HCT116 (cell line): ENCODE measurements at regions not wholly inside any gene's neighbourhood (a gene's known extent, or its start where the extent isn't known, plus 50 kb on each side); places are given as distances from the start of the nearest gene placed in this dataset.

Source experiments
- ATAC-seq: fragments of 200-7000 bp; cut with Tn5 transposase; 2 replicates; pipeline ENCODE4 v1.9.1; 2020; ENCODE audit warnings: mild to moderate bottlenecking, moderate library complexity
- BruUV-seq: library from RNA; stranded (reverse); fragments of 400-500 nt; replicated peaks from 2 replicates; lab custom pipeline; 2021; lab: Mats Ljungman, UMichigan
- CTCF ChIA-PET: fragments of 300-600 bp; sonication (Branson Sonifier 250); formaldehyde crosslinking; loops from one replicate; lab custom pipeline; 2021; ENCODE audit warnings: antibody characterized with exemption; lab: Charles Lee
- POLR2A ChIA-PET: fragments of 300-600, 350-600 bp; sonication (Branson Sonifier 250); formaldehyde crosslinking; loops from one replicate; lab custom pipeline; 2021; ENCODE audit warnings: antibody characterized with exemption; lab: Charles Lee
- RAD21 ChIA-PET, 2 experiments: fragments of 300-600 bp; sonication (Branson Sonifier 250); formaldehyde crosslinking; loops; one replicate each; lab custom pipeline; 2023; ENCODE audit warnings: low total read pairs in 2 of 2; ENCODE audit not compliant: uncharacterized antibody in 2 of 2, unreplicated experiment in 2 of 2, low non-redundant PET in 1 of 2; lab: Charles Lee
- DNase-seq: peaks from one replicate; pipeline ENCODE4 v3.0.0-alpha.2; 2010; ENCODE audit warnings: low read depth, low spot score
- H2AFZ ChIP-seq: fragments of 200-600 bp; shearing (Covaris generic), sonication (generic); 2 replicates; pipeline ENCODE4 v1.6.1; 2017; ENCODE audit warnings: low read depth, mixed run types, mixed read lengths, antibody characterized with exemption, low read length; ENCODE audit not compliant: poor library complexity, severe bottlenecking
- H3K27ac ChIP-seq: 2 replicates; pipeline ENCODE4 v1.5.1; 2012; ENCODE audit warnings: low read depth, low read length
- H3K27me3 ChIP-seq: fragments of 200-600 bp; sonication (generic); 2 replicates; pipeline ENCODE4 v1.6.1; 2016; ENCODE audit warnings: mixed run types, low read length, mixed read lengths; ENCODE audit not compliant: insufficient read depth
- H3K36me3 ChIP-seq, 2 experiments: fragments of 200-500 bp in 1 of 2; fragments of 200-600 bp in 1 of 2; sonication (Bioruptor generic) in 1 of 2; sonication (generic) in 1 of 2; 2 replicates each; pipeline versions ENCODE4 v1.5.1 to v1.6.1; 2014 to 2016; ENCODE audit warnings: low read length in 2 of 2, inconsistent platforms in 1 of 2, mixed read lengths in 1 of 2, mixed run types in 1 of 2; ENCODE audit not compliant: insufficient read depth in 2 of 2, control insufficient read depth in 1 of 2
- H3K4me1 ChIP-seq, 2 experiments: fragments of 200-600 bp in 1 of 2; sonication (generic) in 1 of 2; 2 replicates each; pipeline versions ENCODE4 v1.5.1 to v1.6.1; 2012 to 2017; ENCODE audit warnings: low read length in 2 of 2, inconsistent platforms in 1 of 2, mild to moderate bottlenecking in 1 of 2, mixed read lengths in 1 of 2, mixed run types in 1 of 2, moderate library complexity in 1 of 2; ENCODE audit not compliant: insufficient read depth in 2 of 2, control insufficient read depth in 1 of 2
- H3K4me2 ChIP-seq: fragments of 200-600 bp; sonication (generic); 2 replicates; pipeline ENCODE4 v1.6.1; 2017; ENCODE audit warnings: mixed run types, low read length, mixed read lengths
- H3K4me3 ChIP-seq, 2 experiments: fragments of 200-600 bp in 1 of 2; sonication (generic) in 1 of 2; replicated peaks in 1 of 2; 2 replicates each; pipeline ENCODE4 v1.5.1; 2011 to 2016; ENCODE audit warnings: low read length in 2 of 2, control low read depth in 1 of 2, low read depth in 1 of 2, mild to moderate bottlenecking in 1 of 2, mixed read lengths in 1 of 2, mixed run types in 1 of 2
- H3K79me2 ChIP-seq: fragments of 200-600 bp; sonication (generic); 2 replicates; pipeline ENCODE4 v1.6.1; 2017; ENCODE audit warnings: mild to moderate bottlenecking, mixed run types, low read length, moderate library complexity, mixed read lengths; ENCODE audit not compliant: insufficient read depth
- H3K9ac ChIP-seq: fragments of 200-600 bp; sonication (generic); 2 replicates; pipeline ENCODE4 v1.6.1; 2016; ENCODE audit warnings: low read length, mixed read lengths
- H3K9me2 ChIP-seq: fragments of 200-600 bp; sonication (generic), shearing (Covaris generic); 2 replicates; pipeline ENCODE4 v1.6.1; 2017; ENCODE audit warnings: mixed run types, mild to moderate bottlenecking, moderate library complexity; ENCODE audit not compliant: insufficient read depth
- H3K9me3 ChIP-seq, 2 experiments: fragments of 200-500 bp in 1 of 2; fragments of 200-600 bp in 1 of 2; sonication (Bioruptor generic) in 1 of 2; sonication (generic) in 1 of 2; 2 replicates each; pipeline ENCODE4 v1.6.1; 2014 to 2017; ENCODE audit warnings: low read length in 2 of 2, mixed read lengths in 2 of 2, inconsistent platforms in 1 of 2, low read depth in 1 of 2, mild to moderate bottlenecking in 1 of 2, mixed run types in 1 of 2, moderate library complexity in 1 of 2; ENCODE audit not compliant: control insufficient read depth in 1 of 2, insufficient read depth in 1 of 2
- H4K20me1 ChIP-seq: fragments of 200-600 bp; sonication (generic), shearing (Covaris generic); 2 replicates; pipeline ENCODE4 v1.6.1; 2017; ENCODE audit warnings: mixed run types, mild to moderate bottlenecking, moderate library complexity; ENCODE audit not compliant: insufficient read depth
- EZH2 ChIP-seq: fragments of 200-600 bp; sonication (generic); IDR thresholded peaks from 2 replicates; pipeline ENCODE4 v1.6.1; 2017; ENCODE audit warnings: antibody characterized with exemption, mixed run types
- FOSL1 ChIP-seq: IDR thresholded peaks from 2 replicates; pipeline ENCODE4 v1.6.1; 2012; ENCODE audit warnings: low read depth
- JUND ChIP-seq: IDR thresholded peaks from 2 replicates; pipeline ENCODE4 v1.6.1; 2012
- MAX ChIP-seq: IDR thresholded peaks from 2 replicates; pipeline ENCODE4 v1.6.1; 2012
- POLR2AphosphoS5 ChIP-seq: IDR thresholded peaks from 2 replicates; pipeline ENCODE4 v1.6.1; 2011; ENCODE audit warnings: mild to moderate bottlenecking, low read depth, low read length, moderate library complexity
- REST ChIP-seq: IDR thresholded peaks from 2 replicates; pipeline ENCODE4 v1.6.1; 2012; ENCODE audit warnings: low read depth
- SP1 ChIP-seq: IDR thresholded peaks from 2 replicates; pipeline ENCODE4 v1.6.1; 2012; ENCODE audit warnings: low read depth
- YY1 ChIP-seq: IDR thresholded peaks from 2 replicates; pipeline ENCODE4 v1.6.1; 2011; ENCODE audit warnings: low read length, low read depth, moderate library complexity, mild to moderate bottlenecking; ENCODE audit not compliant: insufficient replicate concordance; ENCODE audit errors: extremely low read depth
- ZFX ChIP-seq: fragments of 450-650 bp; IDR thresholded peaks from 2 replicates; pipeline ENCODE4 v1.6.1; 2017
- ZNF274 ChIP-seq: fragments of 200-500 bp; sonication (Bioruptor generic); IDR thresholded peaks from 2 replicates; pipeline ENCODE4 v1.6.1; 2014; ENCODE audit warnings: mild to moderate bottlenecking, low read depth, low read length, inconsistent platforms
- intact Hi-C: fragments of 100-400 bp; cut with micrococcal nuclease; formaldehyde crosslinking; loops from 2 replicates; pipeline ENCODE4 v1.10.0; 2022
- TF ChIP-seq, protein P1 (sequence below): IDR thresholded peaks from 2 replicates; pipeline ENCODE4 v1.6.1; 2011; ENCODE audit warnings: mild to moderate bottlenecking, low read length, moderate library complexity; ENCODE audit not compliant: insufficient replicate concordance; ENCODE audit errors: extremely low read depth

DNA sequence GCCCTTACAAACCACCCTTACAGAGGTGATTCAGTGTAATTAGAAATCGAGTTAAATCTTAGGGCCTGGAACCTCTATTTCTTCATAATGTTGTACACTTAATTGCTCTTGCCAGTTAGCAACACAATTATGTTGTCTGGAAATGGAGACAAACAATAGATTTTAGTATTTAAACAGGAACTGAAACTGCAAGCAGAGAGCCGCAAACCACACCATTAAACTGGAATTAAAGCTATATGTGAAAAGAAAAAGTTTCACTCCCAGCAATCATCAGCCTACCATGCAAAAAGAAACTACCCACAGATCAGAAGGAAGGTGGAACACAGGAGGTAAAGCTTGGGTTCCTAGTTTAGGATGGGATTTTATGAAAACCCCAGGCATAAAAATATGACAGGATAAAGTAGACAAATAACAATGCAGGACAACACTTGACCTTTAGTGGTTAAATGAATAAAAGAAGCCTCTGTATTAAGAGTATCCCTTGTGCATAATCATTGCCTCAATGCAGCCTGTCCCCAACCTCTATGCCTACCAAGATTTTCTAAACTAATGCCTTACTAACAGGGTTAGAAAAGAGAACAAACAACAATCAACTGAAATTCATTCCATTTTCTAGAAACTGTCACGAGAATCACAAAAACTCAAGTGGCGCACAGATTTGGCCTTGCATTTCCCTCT lies 304.3 kb upstream of the ESRRG start (continued):
- TF ChIP-seq YY1: no peak
- TF ChIP-seq MAX: no peak
- no peak for TF ChIP-seq SP1
- no peak for TF ChIP-seq REST
- TF ChIP-seq, all 23 proteins: peak for 0

DNA sequence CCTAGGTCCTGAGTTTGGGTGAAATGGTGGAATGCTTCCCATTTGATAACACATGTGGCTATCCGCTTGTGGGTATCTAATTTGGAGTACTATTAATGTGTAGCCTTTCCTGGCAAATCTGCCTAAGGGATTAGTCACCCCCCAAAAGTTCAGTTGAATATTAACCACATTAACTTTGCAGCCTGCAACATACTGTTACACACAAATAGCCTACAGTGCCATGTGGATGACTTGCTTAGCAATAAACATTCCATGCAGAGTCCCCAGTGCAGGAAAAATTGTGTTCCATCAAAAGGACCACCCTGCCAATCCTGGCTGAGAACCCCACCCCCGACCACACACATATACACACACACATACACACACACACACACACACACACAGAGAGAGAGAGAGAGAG lies 303.3 kb upstream of the ESRRG start:
- Histone ChIP-seq H3K27ac (no peak overlapping the region), H3K4me1 (no peaks in the 10 kb centered on the region), H3K9ac (no peak overlapping the region), H3K79me2 (no peaks in the 10 kb centered on the region), H4K20me1 (no peaks in the 10 kb centered on the region), H2AFZ (no peak overlapping the region), H3K4me3 (no peak overlapping the region), H3K36me3 (no peaks in the 10 kb centered on the region), H3K4me2 (no peak overlapping the region), H3K9me2 (no peaks in the 10 kb centered on the region), H3K9me3 (no peaks in the 10 kb centered on the region; a peak in 1 of 4 replicates), H3K27me3 (no peaks in the 10 kb centered on the region)
- DNase-seq (no peak), ATAC-seq (no peak)
- intact Hi-C loops: no loop called here
- BruUV-seq: no TSS peak
- CTCF ChIA-PET: no interaction called here
- POLR2A ChIA-PET: no interaction called here
- RAD21 ChIA-PET: no interaction called here
- TF ChIP-seq ZFX: no peak
- TF ChIP-seq FOSL1: no peak
- TF ChIP-seq ZNF274: no peak
- TF ChIP-seq, protein P1, sequence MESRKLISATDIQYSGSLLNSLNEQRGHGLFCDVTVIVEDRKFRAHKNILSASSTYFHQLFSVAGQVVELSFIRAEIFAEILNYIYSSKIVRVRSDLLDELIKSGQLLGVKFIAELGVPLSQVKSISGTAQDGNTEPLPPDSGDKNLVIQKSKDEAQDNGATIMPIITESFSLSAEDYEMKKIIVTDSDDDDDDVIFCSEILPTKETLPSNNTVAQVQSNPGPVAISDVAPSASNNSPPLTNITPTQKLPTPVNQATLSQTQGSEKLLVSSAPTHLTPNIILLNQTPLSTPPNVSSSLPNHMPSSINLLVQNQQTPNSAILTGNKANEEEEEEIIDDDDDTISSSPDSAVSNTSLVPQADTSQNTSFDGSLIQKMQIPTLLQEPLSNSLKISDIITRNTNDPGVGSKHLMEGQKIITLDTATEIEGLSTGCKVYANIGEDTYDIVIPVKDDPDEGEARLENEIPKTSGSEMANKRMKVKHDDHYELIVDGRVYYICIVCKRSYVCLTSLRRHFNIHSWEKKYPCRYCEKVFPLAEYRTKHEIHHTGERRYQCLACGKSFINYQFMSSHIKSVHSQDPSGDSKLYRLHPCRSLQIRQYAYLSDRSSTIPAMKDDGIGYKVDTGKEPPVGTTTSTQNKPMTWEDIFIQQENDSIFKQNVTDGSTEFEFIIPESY: no peak
- no peak for TF ChIP-seq EZH2
- no peak for TF ChIP-seq POLR2AphosphoS5
- TF ChIP-seq JUND: no peak
- TF ChIP-seq, all 23 proteins: peak for 0
